HCT116 (cell line): ENCODE measurements at regions not wholly inside any gene's neighbourhood (a gene's known extent, or its start where the extent isn't known, plus 50 kb on each side); places are given as distances from the start of the nearest gene placed in this dataset.

Experiments
- ATAC-seq: fragments of 200-7000 bp; cut with Tn5 transposase; 2 replicates; pipeline ENCODE4 v1.9.1; 2020; ENCODE audit warnings: mild to moderate bottlenecking, moderate library complexity
- BruUV-seq: library from RNA; stranded (reverse); fragments of 400-500 nt; replicated peaks from 2 replicates; lab custom pipeline; 2021; lab: Mats Ljungman, UMichigan
- CTCF ChIA-PET: fragments of 300-600 bp; sonication (Branson Sonifier 250); formaldehyde crosslinking; loops from one replicate; lab custom pipeline; 2021; ENCODE audit warnings: antibody characterized with exemption; lab: Charles Lee
- POLR2A ChIA-PET: fragments of 300-600, 350-600 bp; sonication (Branson Sonifier 250); formaldehyde crosslinking; loops from one replicate; lab custom pipeline; 2021; ENCODE audit warnings: antibody characterized with exemption; lab: Charles Lee
- RAD21 ChIA-PET, 2 experiments: fragments of 300-600 bp; sonication (Branson Sonifier 250); formaldehyde crosslinking; loops; one replicate each; lab custom pipeline; 2023; ENCODE audit warnings: low total read pairs in 2 of 2; ENCODE audit not compliant: uncharacterized antibody in 2 of 2, unreplicated experiment in 2 of 2, low non-redundant PET in 1 of 2; lab: Charles Lee
- DNase-seq: peaks from one replicate; pipeline ENCODE4 v3.0.0-alpha.2; 2010; ENCODE audit warnings: low read depth, low spot score
- H2AFZ ChIP-seq: fragments of 200-600 bp; shearing (Covaris generic), sonication (generic); 2 replicates; pipeline ENCODE4 v1.6.1; 2017; ENCODE audit warnings: low read depth, mixed run types, mixed read lengths, antibody characterized with exemption, low read length; ENCODE audit not compliant: poor library complexity, severe bottlenecking
- H3K27ac ChIP-seq: 2 replicates; pipeline ENCODE4 v1.5.1; 2012; ENCODE audit warnings: low read depth, low read length
- H3K27me3 ChIP-seq: fragments of 200-600 bp; sonication (generic); 2 replicates; pipeline ENCODE4 v1.6.1; 2016; ENCODE audit warnings: mixed run types, low read length, mixed read lengths; ENCODE audit not compliant: insufficient read depth
- H3K36me3 ChIP-seq, 2 experiments: fragments of 200-500 bp in 1 of 2; fragments of 200-600 bp in 1 of 2; sonication (Bioruptor generic) in 1 of 2; sonication (generic) in 1 of 2; 2 replicates each; pipeline versions ENCODE4 v1.5.1 to v1.6.1; 2014 to 2016; ENCODE audit warnings: low read length in 2 of 2, inconsistent platforms in 1 of 2, mixed read lengths in 1 of 2, mixed run types in 1 of 2; ENCODE audit not compliant: insufficient read depth in 2 of 2, control insufficient read depth in 1 of 2
- H3K4me1 ChIP-seq, 2 experiments: fragments of 200-600 bp in 1 of 2; sonication (generic) in 1 of 2; 2 replicates each; pipeline versions ENCODE4 v1.5.1 to v1.6.1; 2012 to 2017; ENCODE audit warnings: low read length in 2 of 2, inconsistent platforms in 1 of 2, mild to moderate bottlenecking in 1 of 2, mixed read lengths in 1 of 2, mixed run types in 1 of 2, moderate library complexity in 1 of 2; ENCODE audit not compliant: insufficient read depth in 2 of 2, control insufficient read depth in 1 of 2
- H3K4me2 ChIP-seq: fragments of 200-600 bp; sonication (generic); 2 replicates; pipeline ENCODE4 v1.6.1; 2017; ENCODE audit warnings: mixed run types, low read length, mixed read lengths
- H3K4me3 ChIP-seq, 2 experiments: fragments of 200-600 bp in 1 of 2; sonication (generic) in 1 of 2; replicated peaks in 1 of 2; 2 replicates each; pipeline ENCODE4 v1.5.1; 2011 to 2016; ENCODE audit warnings: low read length in 2 of 2, control low read depth in 1 of 2, low read depth in 1 of 2, mild to moderate bottlenecking in 1 of 2, mixed read lengths in 1 of 2, mixed run types in 1 of 2
- H3K79me2 ChIP-seq: fragments of 200-600 bp; sonication (generic); 2 replicates; pipeline ENCODE4 v1.6.1; 2017; ENCODE audit warnings: mild to moderate bottlenecking, mixed run types, low read length, moderate library complexity, mixed read lengths; ENCODE audit not compliant: insufficient read depth
- H3K9ac ChIP-seq: fragments of 200-600 bp; sonication (generic); 2 replicates; pipeline ENCODE4 v1.6.1; 2016; ENCODE audit warnings: low read length, mixed read lengths
- H3K9me2 ChIP-seq: fragments of 200-600 bp; sonication (generic), shearing (Covaris generic); 2 replicates; pipeline ENCODE4 v1.6.1; 2017; ENCODE audit warnings: mixed run types, mild to moderate bottlenecking, moderate library complexity; ENCODE audit not compliant: insufficient read depth
- H3K9me3 ChIP-seq, 2 experiments: fragments of 200-500 bp in 1 of 2; fragments of 200-600 bp in 1 of 2; sonication (Bioruptor generic) in 1 of 2; sonication (generic) in 1 of 2; 2 replicates each; pipeline ENCODE4 v1.6.1; 2014 to 2017; ENCODE audit warnings: low read length in 2 of 2, mixed read lengths in 2 of 2, inconsistent platforms in 1 of 2, low read depth in 1 of 2, mild to moderate bottlenecking in 1 of 2, mixed run types in 1 of 2, moderate library complexity in 1 of 2; ENCODE audit not compliant: control insufficient read depth in 1 of 2, insufficient read depth in 1 of 2
- H4K20me1 ChIP-seq: fragments of 200-600 bp; sonication (generic), shearing (Covaris generic); 2 replicates; pipeline ENCODE4 v1.6.1; 2017; ENCODE audit warnings: mixed run types, mild to moderate bottlenecking, moderate library complexity; ENCODE audit not compliant: insufficient read depth
- CBX3 ChIP-seq: IDR thresholded peaks from 2 replicates; pipeline ENCODE4 v1.6.1; 2012; ENCODE audit warnings: low read depth
- CEBPB ChIP-seq: IDR thresholded peaks from 2 replicates; pipeline ENCODE4 v1.6.1; 2012; ENCODE audit warnings: low read depth
- EZH2 ChIP-seq: fragments of 200-600 bp; sonication (generic); IDR thresholded peaks from 2 replicates; pipeline ENCODE4 v1.6.1; 2017; ENCODE audit warnings: antibody characterized with exemption, mixed run types
- FOSL1 ChIP-seq: IDR thresholded peaks from 2 replicates; pipeline ENCODE4 v1.6.1; 2012; ENCODE audit warnings: low read depth
- JUND ChIP-seq: IDR thresholded peaks from 2 replicates; pipeline ENCODE4 v1.6.1; 2012
- POLR2A ChIP-seq: IDR thresholded peaks from 2 replicates; pipeline ENCODE4 v1.7.0; 2011; ENCODE audit warnings: borderline replicate concordance; ENCODE audit not compliant: insufficient read depth, insufficient read length; ENCODE audit errors: extremely low read depth
- POLR2AphosphoS5 ChIP-seq: IDR thresholded peaks from 2 replicates; pipeline ENCODE4 v1.6.1; 2011; ENCODE audit warnings: mild to moderate bottlenecking, low read depth, low read length, moderate library complexity
- YY1 ChIP-seq: IDR thresholded peaks from 2 replicates; pipeline ENCODE4 v1.6.1; 2011; ENCODE audit warnings: low read length, low read depth, moderate library complexity, mild to moderate bottlenecking; ENCODE audit not compliant: insufficient replicate concordance; ENCODE audit errors: extremely low read depth
- ZNF274 ChIP-seq: fragments of 200-500 bp; sonication (Bioruptor generic); IDR thresholded peaks from 2 replicates; pipeline ENCODE4 v1.6.1; 2014; ENCODE audit warnings: mild to moderate bottlenecking, low read depth, low read length, inconsistent platforms
- intact Hi-C: fragments of 100-400 bp; cut with micrococcal nuclease; formaldehyde crosslinking; loops from 2 replicates; pipeline ENCODE4 v1.10.0; 2022
- TF ChIP-seq, protein P1 (sequence below): IDR thresholded peaks from 2 replicates; pipeline ENCODE4 v1.6.1; 2012
- TF ChIP-seq, protein P2 (sequence below): IDR thresholded peaks from 2 replicates; pipeline ENCODE4 v1.6.1; 2011; ENCODE audit warnings: mild to moderate bottlenecking, low read length, moderate library complexity; ENCODE audit not compliant: insufficient replicate concordance; ENCODE audit errors: extremely low read depth
- TF ChIP-seq, protein P3 (sequence below): IDR thresholded peaks from 2 replicates; pipeline ENCODE4 v1.6.1; 2012; ENCODE audit warnings: low read depth
- TF ChIP-seq, protein P4 (sequence below), 3 experiments: fragments of 200-600 bp in 1 of 3; sonication (generic) in 1 of 3; IDR thresholded peaks in 2 of 3; conservative IDR thresholded peaks in 1 of 3; 2 replicates each; pipeline ENCODE4 v1.5.1; 2012 to 2017; ENCODE audit warnings: low read depth in 2 of 3, low read length in 2 of 3, antibody characterized with exemption in 1 of 3, borderline replicate concordance in 1 of 3, control low read depth in 1 of 3, mild to moderate bottlenecking in 1 of 3, mixed read lengths in 1 of 3, mixed run types in 1 of 3, moderate library complexity in 1 of 3; ENCODE audit not compliant: insufficient read depth in 1 of 3
- TF ChIP-seq, protein P5 (sequence below): IDR thresholded peaks from 2 replicates; pipeline ENCODE4 v1.6.1; 2012

DNA sequence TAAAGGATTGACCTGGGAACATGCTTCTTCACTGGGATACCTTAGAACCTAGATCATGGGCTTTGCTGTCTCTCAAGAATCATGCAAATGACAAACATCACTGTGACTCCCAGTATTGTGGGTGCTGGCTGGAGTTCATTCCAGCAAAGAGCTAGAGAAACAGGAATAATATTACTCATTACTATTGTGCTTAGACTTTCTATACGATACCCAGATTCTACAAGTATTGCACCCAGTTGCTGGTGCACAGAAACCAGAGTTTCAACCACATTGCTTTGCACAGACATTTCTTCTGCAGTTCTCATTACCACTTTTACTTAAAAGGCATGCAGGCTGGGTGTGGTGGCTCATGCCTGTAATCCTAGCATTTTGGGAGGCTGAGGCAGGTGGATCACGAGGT is 220.4 kb upstream of the ZNF217 start:
- H3K27ac ChIP-seq, result no peak overlapping the region

More for the DNA sequence above, 220.4 kb upstream of the ZNF217 start:
- H3K27me3 ChIP-seq, result no peaks in the 10 kb centered on the region
- no peak overlapping the region for H3K4me3 ChIP-seq
- intact Hi-C loops, result no loop called here
- DNase-seq (no peak), ATAC-seq (no peak)
- H3K4me2 ChIP-seq, result no peak overlapping the region
- no TSS peak for BruUV-seq
- ChIA-PET POLR2A (no interaction called here), CTCF (no interaction called here), RAD21 (no interaction called here)
- TF ChIP-seq, protein P1, sequence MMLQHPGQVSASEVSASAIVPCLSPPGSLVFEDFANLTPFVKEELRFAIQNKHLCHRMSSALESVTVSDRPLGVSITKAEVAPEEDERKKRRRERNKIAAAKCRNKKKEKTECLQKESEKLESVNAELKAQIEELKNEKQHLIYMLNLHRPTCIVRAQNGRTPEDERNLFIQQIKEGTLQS, result no peak
- no peak for TF ChIP-seq CEBPB
- TF ChIP-seq, protein P2, sequence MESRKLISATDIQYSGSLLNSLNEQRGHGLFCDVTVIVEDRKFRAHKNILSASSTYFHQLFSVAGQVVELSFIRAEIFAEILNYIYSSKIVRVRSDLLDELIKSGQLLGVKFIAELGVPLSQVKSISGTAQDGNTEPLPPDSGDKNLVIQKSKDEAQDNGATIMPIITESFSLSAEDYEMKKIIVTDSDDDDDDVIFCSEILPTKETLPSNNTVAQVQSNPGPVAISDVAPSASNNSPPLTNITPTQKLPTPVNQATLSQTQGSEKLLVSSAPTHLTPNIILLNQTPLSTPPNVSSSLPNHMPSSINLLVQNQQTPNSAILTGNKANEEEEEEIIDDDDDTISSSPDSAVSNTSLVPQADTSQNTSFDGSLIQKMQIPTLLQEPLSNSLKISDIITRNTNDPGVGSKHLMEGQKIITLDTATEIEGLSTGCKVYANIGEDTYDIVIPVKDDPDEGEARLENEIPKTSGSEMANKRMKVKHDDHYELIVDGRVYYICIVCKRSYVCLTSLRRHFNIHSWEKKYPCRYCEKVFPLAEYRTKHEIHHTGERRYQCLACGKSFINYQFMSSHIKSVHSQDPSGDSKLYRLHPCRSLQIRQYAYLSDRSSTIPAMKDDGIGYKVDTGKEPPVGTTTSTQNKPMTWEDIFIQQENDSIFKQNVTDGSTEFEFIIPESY, result no peak
- TF ChIP-seq ZNF274, result no peak
- TF ChIP-seq JUND, result no peak
- TF ChIP-seq, protein P3, sequence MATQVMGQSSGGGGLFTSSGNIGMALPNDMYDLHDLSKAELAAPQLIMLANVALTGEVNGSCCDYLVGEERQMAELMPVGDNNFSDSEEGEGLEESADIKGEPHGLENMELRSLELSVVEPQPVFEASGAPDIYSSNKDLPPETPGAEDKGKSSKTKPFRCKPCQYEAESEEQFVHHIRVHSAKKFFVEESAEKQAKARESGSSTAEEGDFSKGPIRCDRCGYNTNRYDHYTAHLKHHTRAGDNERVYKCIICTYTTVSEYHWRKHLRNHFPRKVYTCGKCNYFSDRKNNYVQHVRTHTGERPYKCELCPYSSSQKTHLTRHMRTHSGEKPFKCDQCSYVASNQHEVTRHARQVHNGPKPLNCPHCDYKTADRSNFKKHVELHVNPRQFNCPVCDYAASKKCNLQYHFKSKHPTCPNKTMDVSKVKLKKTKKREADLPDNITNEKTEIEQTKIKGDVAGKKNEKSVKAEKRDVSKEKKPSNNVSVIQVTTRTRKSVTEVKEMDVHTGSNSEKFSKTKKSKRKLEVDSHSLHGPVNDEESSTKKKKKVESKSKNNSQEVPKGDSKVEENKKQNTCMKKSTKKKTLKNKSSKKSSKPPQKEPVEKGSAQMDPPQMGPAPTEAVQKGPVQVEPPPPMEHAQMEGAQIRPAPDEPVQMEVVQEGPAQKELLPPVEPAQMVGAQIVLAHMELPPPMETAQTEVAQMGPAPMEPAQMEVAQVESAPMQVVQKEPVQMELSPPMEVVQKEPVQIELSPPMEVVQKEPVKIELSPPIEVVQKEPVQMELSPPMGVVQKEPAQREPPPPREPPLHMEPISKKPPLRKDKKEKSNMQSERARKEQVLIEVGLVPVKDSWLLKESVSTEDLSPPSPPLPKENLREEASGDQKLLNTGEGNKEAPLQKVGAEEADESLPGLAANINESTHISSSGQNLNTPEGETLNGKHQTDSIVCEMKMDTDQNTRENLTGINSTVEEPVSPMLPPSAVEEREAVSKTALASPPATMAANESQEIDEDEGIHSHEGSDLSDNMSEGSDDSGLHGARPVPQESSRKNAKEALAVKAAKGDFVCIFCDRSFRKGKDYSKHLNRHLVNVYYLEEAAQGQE, result no peak
- TF ChIP-seq EZH2, result no peak
- TF ChIP-seq YY1, result no peak
- no peak for TF ChIP-seq CBX3
- no peak for TF ChIP-seq POLR2A
- TF ChIP-seq, protein P4, sequence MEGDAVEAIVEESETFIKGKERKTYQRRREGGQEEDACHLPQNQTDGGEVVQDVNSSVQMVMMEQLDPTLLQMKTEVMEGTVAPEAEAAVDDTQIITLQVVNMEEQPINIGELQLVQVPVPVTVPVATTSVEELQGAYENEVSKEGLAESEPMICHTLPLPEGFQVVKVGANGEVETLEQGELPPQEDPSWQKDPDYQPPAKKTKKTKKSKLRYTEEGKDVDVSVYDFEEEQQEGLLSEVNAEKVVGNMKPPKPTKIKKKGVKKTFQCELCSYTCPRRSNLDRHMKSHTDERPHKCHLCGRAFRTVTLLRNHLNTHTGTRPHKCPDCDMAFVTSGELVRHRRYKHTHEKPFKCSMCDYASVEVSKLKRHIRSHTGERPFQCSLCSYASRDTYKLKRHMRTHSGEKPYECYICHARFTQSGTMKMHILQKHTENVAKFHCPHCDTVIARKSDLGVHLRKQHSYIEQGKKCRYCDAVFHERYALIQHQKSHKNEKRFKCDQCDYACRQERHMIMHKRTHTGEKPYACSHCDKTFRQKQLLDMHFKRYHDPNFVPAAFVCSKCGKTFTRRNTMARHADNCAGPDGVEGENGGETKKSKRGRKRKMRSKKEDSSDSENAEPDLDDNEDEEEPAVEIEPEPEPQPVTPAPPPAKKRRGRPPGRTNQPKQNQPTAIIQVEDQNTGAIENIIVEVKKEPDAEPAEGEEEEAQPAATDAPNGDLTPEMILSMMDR (IDR thresholded peaks at IDR 0.05 in 2 of 3, conservative IDR thresholded peaks at IDR 0.05 in 1 of 3; ENCODE audit: borderline replicate concordance in 1 of 3, insufficient read depth in 1 of 3, low read depth in 2 of 3, low read length in 2 of 3), result no peak
- TF ChIP-seq POLR2AphosphoS5, result no peak
- TF ChIP-seq, protein P5, sequence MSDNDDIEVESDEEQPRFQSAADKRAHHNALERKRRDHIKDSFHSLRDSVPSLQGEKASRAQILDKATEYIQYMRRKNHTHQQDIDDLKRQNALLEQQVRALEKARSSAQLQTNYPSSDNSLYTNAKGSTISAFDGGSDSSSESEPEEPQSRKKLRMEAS, result no peak
- TF ChIP-seq FOSL1, result no peak
- no peaks in the 10 kb centered on the region for H3K9me3 ChIP-seq
- no peaks in the 10 kb centered on the region for H3K9me2 ChIP-seq
- no peaks in the 10 kb centered on the region for H3K79me2 ChIP-seq
- no peaks in the 10 kb centered on the region for H3K36me3 ChIP-seq
- no peaks in the 10 kb centered on the region for H4K20me1 ChIP-seq
- no peak overlapping the region for H3K9ac ChIP-seq
- H3K4me1 ChIP-seq, result no peaks in the 10 kb centered on the region
- H2AFZ ChIP-seq, result no peak overlapping the region
